Right lobe of liver (tissue), 4 donors: ENCODE measurements at regions not wholly inside any gene's neighbourhood (a gene's known extent, or its start where the extent isn't known, plus 50 kb on each side); places are given as distances from the start of the nearest gene placed in this dataset.

ENCODE experiments used
- CTCF ChIP-seq, 4 donors: fragments of 200-600 bp in 3 of 4; fragments of 450-650 bp in 1 of 4; IDR thresholded peaks; one replicate each; pipeline versions ENCODE4 v1.5.1 to v1.8.0; 2016 to 2022; ENCODE audit warnings: antibody characterized with exemption in 4 of 4, mild to moderate bottlenecking in 2 of 4
- POLR2A ChIP-seq: fragments of 450-650 bp; IDR thresholded peaks from one replicate; pipeline ENCODE4 v1.6.1; 2017; ENCODE audit warnings: antibody characterized with exemption, mild to moderate bottlenecking
- donor health status: DM: no; HTN: no; CAD: no.
- donor health status: DM: no; HTN: no; CAD: no.
- donor health status: DM: no; HTN: yes; CAD: no.

GRCh38 chr4:37502070-37502469, 184.1 kb downstream of the RELL1 start:
- TF ChIP-seq CTCF (IDR thresholded peaks at IDR 0.05) (no peak), POLR2A (no peak)
